Neuronal stem cell (in vitro differentiated cells): ENCODE measurements at regions not wholly inside any gene's neighbourhood (a gene's known extent, or its start where the extent isn't known, plus 50 kb on each side); places are given as distances from the start of the nearest gene placed in this dataset.

Experiments used
- DNase-seq: peaks from one replicate; pipeline ENCODE4 v3.0.0-alpha.2; 2013; ENCODE audit warnings: low spot score
- H2AFZ ChIP-seq: one replicate; pipeline ENCODE4 v1.6.1; 2013; ENCODE audit warnings: mild to moderate bottlenecking, low read length, inconsistent platforms
- H2AK5ac ChIP-seq: 2 replicates; pipeline ENCODE4 v1.6.1; 2013; ENCODE audit warnings: low read depth, mild to moderate bottlenecking, inconsistent platforms, low read length, moderate library complexity, mixed read lengths
- H2BK120ac ChIP-seq: 2 replicates; pipeline ENCODE4 v1.6.1; 2013; ENCODE audit warnings: low read depth, mild to moderate bottlenecking, inconsistent platforms, low read length, moderate library complexity, mixed read lengths
- H2BK12ac ChIP-seq: one replicate; pipeline ENCODE4 v1.6.1; 2013; ENCODE audit warnings: low read length, inconsistent platforms
- H2BK15ac ChIP-seq: 2 replicates; pipeline ENCODE4 v1.6.1; 2013; ENCODE audit warnings: mild to moderate bottlenecking, low read length, inconsistent platforms, mixed read lengths
- H2BK5ac ChIP-seq: one replicate; pipeline ENCODE4 v1.6.1; 2013; ENCODE audit warnings: inconsistent platforms, mild to moderate bottlenecking, low read length, moderate library complexity
- H3K14ac ChIP-seq: one replicate; pipeline ENCODE4 v1.6.1; 2013; ENCODE audit warnings: low read length, inconsistent platforms
- H3K18ac ChIP-seq: 2 replicates; pipeline ENCODE4 v1.6.1; 2013; ENCODE audit warnings: low read length, inconsistent platforms
- H3K23ac ChIP-seq: 2 replicates; pipeline ENCODE4 v1.6.1; 2013; ENCODE audit warnings: low read depth, mild to moderate bottlenecking, mixed read lengths, low read length, inconsistent platforms; ENCODE audit not compliant: poor library complexity
- H3K27ac ChIP-seq: replicated peaks from 3 replicates; pipeline ENCODE4 v1.5.1; 2013; ENCODE audit warnings: low read length, inconsistent platforms
- H3K27me3 ChIP-seq, 3 experiments: 2 replicates each; pipeline ENCODE4 v1.6.1; 2013; ENCODE audit warnings: low read length in 3 of 3, mild to moderate bottlenecking in 2 of 3, inconsistent platforms in 1 of 3, low read depth in 1 of 3, mixed read lengths in 1 of 3, moderate library complexity in 1 of 3; ENCODE audit not compliant: control insufficient read depth in 3 of 3, insufficient read depth in 3 of 3
- H3K36me3 ChIP-seq, 2 donors: replicated peaks in 1 of 2; 2 replicates each; pipeline ENCODE4 v1.6.1; 2013; ENCODE audit warnings: low read length in 2 of 2; ENCODE audit not compliant: control insufficient read depth in 2 of 2, insufficient read depth in 2 of 2
- H3K4ac ChIP-seq: 2 replicates; pipeline ENCODE4 v1.6.1; 2013; ENCODE audit warnings: inconsistent platforms, mild to moderate bottlenecking, low read length, moderate library complexity
- H3K4me1 ChIP-seq, 2 donors: 1 replicate in 1 of 2; 2 replicates in 1 of 2; pipeline ENCODE4 v1.6.1; 2013; ENCODE audit warnings: low read length in 2 of 2, low read depth in 1 of 2; ENCODE audit not compliant: control insufficient read depth in 2 of 2, insufficient read depth in 1 of 2
- H3K4me2 ChIP-seq: one replicate; pipeline ENCODE4 v1.6.1; 2013; ENCODE audit warnings: mild to moderate bottlenecking, low read length, inconsistent platforms; ENCODE audit not compliant: insufficient read depth, poor library complexity, severe bottlenecking
- H3K4me3 ChIP-seq, 2 donors: 2 replicates each; pipeline ENCODE4 v1.5.1; 2013; ENCODE audit warnings: low read length in 2 of 2, mild to moderate bottlenecking in 2 of 2, inconsistent platforms in 1 of 2, moderate library complexity in 1 of 2
- H3K79me1 ChIP-seq: one replicate; pipeline ENCODE4 v1.6.1; 2013; ENCODE audit warnings: low read depth, mild to moderate bottlenecking, inconsistent platforms, low read length, moderate library complexity
- H3K9ac ChIP-seq: one replicate; pipeline ENCODE4 v1.6.1; 2013; ENCODE audit warnings: mild to moderate bottlenecking, low read depth, low read length, inconsistent platforms; ENCODE audit not compliant: poor library complexity
- H3K9me3 ChIP-seq, 2 donors: replicated peaks in 1 of 2; 2 replicates each; pipeline versions ENCODE3 to v1.6.1; 2013; ENCODE audit warnings: low read length in 2 of 2, mild to moderate bottlenecking in 2 of 2, inconsistent platforms in 1 of 2, low read depth in 1 of 2, mixed read lengths in 1 of 2, moderate library complexity in 1 of 2; ENCODE audit not compliant: control insufficient read depth in 2 of 2, insufficient read depth in 1 of 2
- H4K8ac ChIP-seq: one replicate; pipeline ENCODE4 v1.6.1; 2013; ENCODE audit warnings: low read depth, mild to moderate bottlenecking, inconsistent platforms, low read length, moderate library complexity
- H4K91ac ChIP-seq: one replicate; pipeline ENCODE4 v1.6.1; 2013; ENCODE audit warnings: low read length, low read depth, mild to moderate bottlenecking, inconsistent platforms; ENCODE audit not compliant: poor library complexity
- WGBS, 2 donors: extraction: QIAGEN DNeasy Blood & Tissue Kit; methylation state at CpG; one replicate each; pipeline ENCODE4 v1.1.7; 2013; ENCODE audit warnings: missing lambda C conversion rate in 2 of 2, mixed read lengths in 1 of 2; ENCODE audit not compliant: insufficient read length in 2 of 2, insufficient replicate concordance in 1 of 2; ENCODE audit errors: extremely low coverage in 2 of 2; 5-methylcytosine and 5-hydroxymethylcytosine counted together

- Histone ChIP-seq H3K4ac (no peak overlapping the region), H3K4me1 (peaks cover 0 to 2% of the 10 kb centered on the region in 2 donors), H3K4me2 (no peak overlapping the region), H2AK5ac (no peak overlapping the region), H3K27me3 (no peaks in the 10 kb centered on the region), H3K4me3 (no peak overlapping the region), H2BK5ac (no peak overlapping the region), H4K8ac (no peak overlapping the region), H4K91ac (no peak overlapping the region), H2BK15ac (no peak overlapping the region), H3K79me1 (no peaks in the 10 kb centered on the region), H3K23ac (no peak overlapping the region), H3K27ac (no peak overlapping the region), H3K14ac (no peak overlapping the region), H3K36me3 (no peaks in the 10 kb centered on the region), H2AFZ (no peak overlapping the region), H3K9ac (no peak overlapping the region), H3K18ac (no peak overlapping the region), H3K9me3 (no peaks in the 10 kb centered on the region), H2BK12ac (no peak overlapping the region), H2BK120ac (no peak overlapping the region)
- WGBS, 2 donors, result no CpG with 5 or more reads among the region's 1 CpG
- DNase-seq, result no peak
Measured at GRCh38 chr20:21796059-21796458, 90.6 kb downstream of the PAX1 start.

GRCh38 chr20:21788082-21788481 lies 82.6 kb downstream of the PAX1 start:
- no peak overlapping the region for H3K14ac ChIP-seq
- no peak overlapping the region for H3K4me3 ChIP-seq
- H3K79me1 ChIP-seq, result no peaks in the 10 kb centered on the region
- no peak overlapping the region for H2BK12ac ChIP-seq
- no peaks in the 10 kb centered on the region for H3K4me1 ChIP-seq
- H3K4me2 ChIP-seq, result no peak overlapping the region
- H2BK120ac ChIP-seq, result no peak overlapping the region
- no peak overlapping the region for H3K23ac ChIP-seq
- no peaks in the 10 kb centered on the region for H3K27me3 ChIP-seq
- H2BK15ac ChIP-seq, result no peak overlapping the region
- H3K9ac ChIP-seq, result no peak overlapping the region
- H3K36me3 ChIP-seq, result no peaks in the 10 kb centered on the region
- no peak for DNase-seq
- H2AFZ ChIP-seq, result no peak overlapping the region
- whole genome bisulfite sequencing, 2 donors, result no CpG with 5 or more reads among the region's 6 CpGs
- H3K18ac ChIP-seq, result no peak overlapping the region
- H3K9me3 ChIP-seq, result no peaks in the 10 kb centered on the region
- H2BK5ac ChIP-seq, result no peak overlapping the region
- H3K27ac ChIP-seq, result no peak overlapping the region
- no peak overlapping the region for H2AK5ac ChIP-seq
- no peak overlapping the region for H3K4ac ChIP-seq
- H4K91ac ChIP-seq, result no peak overlapping the region
- H4K8ac ChIP-seq, result no peak overlapping the region

GRCh38 chr20:21781446-21782075 lies 76.1 kb downstream of the PAX1 start:
- Histone ChIP-seq H3K79me1 (no peaks in the 10 kb centered on the region), H3K4me1 (no peaks in the 10 kb centered on the region), H3K9ac (no peak overlapping the region), H3K27ac (no peak overlapping the region), H2BK5ac (no peak overlapping the region), H3K27me3 (no peaks in the 10 kb centered on the region), H2BK120ac (no peak overlapping the region), H2BK12ac (no peak overlapping the region), H4K8ac (no peak overlapping the region), H3K23ac (no peak overlapping the region), H2AFZ (no peak overlapping the region), H3K4me3 (no peak overlapping the region), H2AK5ac (no peak overlapping the region), H3K36me3 (no peaks in the 10 kb centered on the region), H3K9me3 (no peaks in the 10 kb centered on the region), H3K18ac (peak overlapping the region; percentile 17), H3K4me2 (no peak overlapping the region), H3K14ac (no peak overlapping the region), H3K4ac (no peak overlapping the region), H4K91ac (no peak overlapping the region), H2BK15ac (no peak overlapping the region)
- DNase-seq, result no peak
- no CpG with 5 or more reads among the region's 24 CpGs for WGBS, 2 donors

- Histone ChIP-seq H3K4ac (no peak overlapping the region), H3K27ac (no peak overlapping the region), H3K4me1 (no peaks in the 10 kb centered on the region), H3K9me3 (no peaks in the 10 kb centered on the region), H2BK120ac (no peak overlapping the region), H3K4me2 (no peak overlapping the region), H2AFZ (no peak overlapping the region), H3K36me3 (no peaks in the 10 kb centered on the region), H2BK12ac (no peak overlapping the region), H3K23ac (no peak overlapping the region), H4K91ac (no peak overlapping the region), H3K9ac (no peak overlapping the region), H4K8ac (no peak overlapping the region), H3K18ac (no peak overlapping the region), H3K4me3 (no peak overlapping the region), H2AK5ac (no peak overlapping the region), H2BK15ac (no peak overlapping the region), H3K27me3 (no peaks in the 10 kb centered on the region), H3K14ac (no peak overlapping the region), H3K79me1 (no peaks in the 10 kb centered on the region), H2BK5ac (no peak overlapping the region)
- no peak for DNase-seq
- WGBS, 2 donors, result no CpG with 5 or more reads among the region's 4 CpGs
Measured at GRCh38 chr20:21780528-21780927, 75.1 kb downstream of the PAX1 start.
